ENCODE measurements at regions not wholly inside any gene's neighbourhood (a gene's known extent, or its start where the extent isn't known, plus 50 kb on each side); places are given as distances from the start of the nearest gene placed in this dataset.

DNA sequence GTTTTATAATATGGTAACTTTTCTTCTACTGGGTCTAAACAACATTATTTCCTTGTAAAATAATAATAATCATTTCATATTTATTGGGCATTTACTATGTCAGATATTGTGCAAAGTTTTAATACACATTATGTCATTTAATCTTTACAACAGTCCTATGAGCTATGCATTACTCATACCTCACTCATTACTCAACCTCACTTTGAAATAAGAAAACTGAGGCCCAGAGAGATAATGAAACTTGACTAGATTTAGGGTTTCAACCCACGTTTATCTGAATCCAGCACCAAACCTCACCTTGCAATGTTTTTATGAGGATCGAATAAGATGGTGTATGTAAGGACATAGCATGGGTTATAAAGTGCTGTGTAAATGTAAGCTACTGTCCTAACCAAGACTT lies 153.2 kb upstream of the SLC13A1 start:
- Mint-ChIP-seq H3K36me3 (no peaks in the 10 kb centered on the region), H3K4me1 (ENCODE audit: unreplicated experiment) (peaks cover 4% of the 10 kb centered on the region), H3K27ac (no peak overlapping the region), H3K27me3 (no peaks in the 10 kb centered on the region), H3K9me3 (no peaks in the 10 kb centered on the region), H3K4me3 (no peak overlapping the region)
- DNase-seq (ENCODE audit: extremely low spot score, unreplicated experiment) = no peak
- TF ChIP-seq, protein P1, sequence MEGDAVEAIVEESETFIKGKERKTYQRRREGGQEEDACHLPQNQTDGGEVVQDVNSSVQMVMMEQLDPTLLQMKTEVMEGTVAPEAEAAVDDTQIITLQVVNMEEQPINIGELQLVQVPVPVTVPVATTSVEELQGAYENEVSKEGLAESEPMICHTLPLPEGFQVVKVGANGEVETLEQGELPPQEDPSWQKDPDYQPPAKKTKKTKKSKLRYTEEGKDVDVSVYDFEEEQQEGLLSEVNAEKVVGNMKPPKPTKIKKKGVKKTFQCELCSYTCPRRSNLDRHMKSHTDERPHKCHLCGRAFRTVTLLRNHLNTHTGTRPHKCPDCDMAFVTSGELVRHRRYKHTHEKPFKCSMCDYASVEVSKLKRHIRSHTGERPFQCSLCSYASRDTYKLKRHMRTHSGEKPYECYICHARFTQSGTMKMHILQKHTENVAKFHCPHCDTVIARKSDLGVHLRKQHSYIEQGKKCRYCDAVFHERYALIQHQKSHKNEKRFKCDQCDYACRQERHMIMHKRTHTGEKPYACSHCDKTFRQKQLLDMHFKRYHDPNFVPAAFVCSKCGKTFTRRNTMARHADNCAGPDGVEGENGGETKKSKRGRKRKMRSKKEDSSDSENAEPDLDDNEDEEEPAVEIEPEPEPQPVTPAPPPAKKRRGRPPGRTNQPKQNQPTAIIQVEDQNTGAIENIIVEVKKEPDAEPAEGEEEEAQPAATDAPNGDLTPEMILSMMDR (conservative IDR thresholded peaks at IDR 0.05) = no peak

DNA sequence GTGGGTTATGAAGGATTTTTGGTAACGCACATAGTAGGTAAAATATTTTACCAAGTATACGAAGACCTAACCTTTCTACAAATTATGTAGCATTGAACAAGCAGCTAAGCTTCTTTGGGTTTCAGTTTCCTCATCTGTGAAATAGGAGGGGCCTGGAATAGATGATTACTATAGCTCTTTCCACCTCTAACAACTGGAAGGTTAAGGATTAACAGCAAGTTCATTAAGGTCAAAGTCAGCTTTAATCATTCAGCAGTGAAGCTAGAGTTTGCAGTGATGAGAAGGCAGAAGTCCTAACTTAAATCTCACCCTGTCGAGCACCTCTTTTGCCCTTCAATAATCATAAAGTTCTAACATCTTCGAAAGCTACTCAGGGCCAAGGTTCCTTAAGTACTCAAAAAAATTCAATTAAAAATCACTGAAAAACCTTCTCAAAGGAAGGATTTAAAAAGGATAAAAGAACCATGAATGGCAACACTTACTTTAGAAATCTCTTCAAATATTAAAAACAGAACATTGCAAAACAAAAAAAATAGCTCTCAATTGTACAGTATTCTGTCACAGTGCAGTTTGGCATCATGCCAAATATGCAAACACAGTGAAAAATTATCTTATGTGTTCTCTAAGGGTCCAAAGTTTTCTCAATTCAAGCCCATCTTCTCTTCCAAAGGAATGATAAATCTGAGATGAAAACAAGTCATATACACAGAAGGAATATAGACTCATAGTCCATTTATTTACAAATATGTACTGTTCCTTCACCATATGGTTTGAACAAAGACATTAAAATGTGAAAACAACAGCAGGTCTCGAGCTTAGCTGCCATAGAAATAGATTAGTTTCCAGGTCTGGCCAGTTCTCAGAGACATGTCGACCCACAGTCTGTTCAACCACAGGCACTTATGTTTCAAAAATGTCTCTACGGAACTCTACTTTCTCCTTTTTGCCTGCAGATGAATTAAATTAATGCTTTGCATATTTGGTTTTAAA lies 152.0 kb upstream of the SLC13A1 start:
- TF ChIP-seq, protein P1 (conservative IDR thresholded peaks at IDR 0.05) = no peak
- H3K9me3 Mint-ChIP-seq = no peaks in the 10 kb centered on the region
- peaks cover 4% of the 10 kb centered on the region for H3K27me3 Mint-ChIP-seq
- no peaks in the 10 kb centered on the region for H3K36me3 Mint-ChIP-seq
- H3K4me1 Mint-ChIP-seq (ENCODE audit: unreplicated experiment) = peaks cover 4% of the 10 kb centered on the region
- no peak overlapping the region for H3K27ac Mint-ChIP-seq
- DNase-seq (ENCODE audit: extremely low spot score, unreplicated experiment) = no peak
- H3K4me3 Mint-ChIP-seq = no peak overlapping the region

GRCh38 chr7:123351027-123351426 lies 151.3 kb upstream of the SLC13A1 start:
- peaks cover 4% of the 10 kb centered on the region for H3K4me1 Mint-ChIP-seq (ENCODE audit: unreplicated experiment)
- H3K36me3 Mint-ChIP-seq = no peaks in the 10 kb centered on the region
- no peak overlapping the region for H3K27ac Mint-ChIP-seq
- no peak overlapping the region for H3K4me3 Mint-ChIP-seq
- H3K27me3 Mint-ChIP-seq = peaks cover 4% of the 10 kb centered on the region
- no peak for DNase-seq (ENCODE audit: extremely low spot score, unreplicated experiment)
- TF ChIP-seq, protein P1 (conservative IDR thresholded peaks at IDR 0.05) = no peak
- no peaks in the 10 kb centered on the region for H3K9me3 Mint-ChIP-seq

DNA sequence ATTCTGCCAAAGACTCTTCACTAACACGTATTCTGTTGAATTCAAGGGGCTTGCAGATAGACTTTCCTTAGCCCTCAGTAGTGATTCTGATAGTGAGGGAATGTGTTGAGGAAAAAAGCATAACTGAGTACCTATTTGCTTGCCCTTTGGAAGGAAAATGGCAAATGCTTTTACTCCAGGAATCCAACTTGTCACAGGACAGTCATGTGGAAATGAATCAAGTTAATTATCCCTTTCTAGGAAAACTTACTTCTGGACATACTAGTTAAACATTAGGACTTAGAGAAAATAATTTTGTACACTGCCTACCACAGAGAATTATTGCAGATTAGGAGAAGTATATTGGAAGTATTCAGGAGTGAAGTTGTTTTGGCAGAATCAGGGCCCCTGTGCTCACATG lies 148.9 kb upstream of the SLC13A1 start:
- H3K4me1 Mint-ChIP-seq (ENCODE audit: unreplicated experiment) = no peaks in the 10 kb centered on the region
- TF ChIP-seq, protein P1 (conservative IDR thresholded peaks at IDR 0.05) = no peak
- no peak overlapping the region for H3K27ac Mint-ChIP-seq
- no peaks in the 10 kb centered on the region for H3K9me3 Mint-ChIP-seq
- H3K4me3 Mint-ChIP-seq = no peak overlapping the region
- H3K36me3 Mint-ChIP-seq = no peaks in the 10 kb centered on the region
- DNase-seq (ENCODE audit: extremely low spot score, unreplicated experiment) = no peak
- peaks cover 4% of the 10 kb centered on the region for H3K27me3 Mint-ChIP-seq

DNA sequence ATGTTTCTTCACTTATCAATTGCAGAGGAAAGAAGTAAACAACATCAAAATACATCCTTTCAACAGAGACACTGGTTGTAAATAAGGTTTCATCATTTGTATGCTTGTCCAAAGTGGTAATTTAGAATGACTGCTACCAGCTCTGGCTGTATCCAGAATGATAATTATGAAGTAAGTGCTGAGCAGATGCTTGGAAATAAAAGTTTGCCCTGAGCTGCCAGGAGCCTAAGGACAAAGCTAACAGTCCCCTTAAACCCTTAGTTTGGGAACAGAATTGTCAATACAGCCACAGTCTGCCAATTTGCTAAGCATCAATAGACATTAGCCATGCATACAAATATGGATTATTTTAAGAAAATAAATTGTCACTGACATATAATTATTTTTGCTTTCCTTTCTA lies 147.0 kb upstream of the SLC13A1 start:
- TF ChIP-seq, protein P1 (conservative IDR thresholded peaks at IDR 0.05) = no peak
- no peaks in the 10 kb centered on the region for H3K36me3 Mint-ChIP-seq
- no peaks in the 10 kb centered on the region for H3K9me3 Mint-ChIP-seq
- peaks cover 4% of the 10 kb centered on the region for H3K27me3 Mint-ChIP-seq
- H3K4me1 Mint-ChIP-seq (ENCODE audit: unreplicated experiment) = no peaks in the 10 kb centered on the region
- no peak for DNase-seq (ENCODE audit: extremely low spot score, unreplicated experiment)
- H3K4me3 Mint-ChIP-seq = no peak overlapping the region
- no peak overlapping the region for H3K27ac Mint-ChIP-seq
